GM21381 (cell line): ENCODE measurements at regions not wholly inside any gene's neighbourhood (a gene's known extent, or its start where the extent isn't known, plus 50 kb on each side); places are given as distances from the start of the nearest gene placed in this dataset.
"Not testable (repeated sequence)": the region's sequence is repeated elsewhere in the genome, so short reads cannot be mapped to it uniquely, and the experiment has no call there.

ENCODE experiments used
- ATAC-seq: cut with Tn5 transposase; IDR thresholded peaks from one replicate; pipeline ENCODE4 v1.9.1; 2021; ENCODE audit warnings: mild to moderate bottlenecking, moderate library complexity; ENCODE audit not compliant: unreplicated experiment

DNA sequence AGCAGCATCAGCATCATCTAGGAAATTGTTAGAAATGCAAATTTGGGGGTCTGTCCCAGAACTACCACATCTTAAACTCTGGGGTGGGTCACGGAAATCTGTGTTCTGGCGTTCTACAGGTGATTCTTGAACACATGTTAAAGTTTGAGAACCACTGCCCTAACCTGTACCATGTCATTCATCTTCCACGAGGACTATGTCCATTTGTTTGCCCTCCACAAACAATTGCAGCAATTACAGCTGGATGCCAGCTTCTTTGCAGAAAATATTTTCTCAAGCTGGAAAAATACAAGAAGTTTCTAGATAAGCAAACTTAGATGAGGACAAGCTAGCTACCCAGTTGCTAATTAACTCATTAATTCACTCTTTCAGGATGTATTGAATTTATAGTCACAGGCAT is 54.1 kb downstream of the MAFB start:
- no peak for ATAC-seq

DNA sequence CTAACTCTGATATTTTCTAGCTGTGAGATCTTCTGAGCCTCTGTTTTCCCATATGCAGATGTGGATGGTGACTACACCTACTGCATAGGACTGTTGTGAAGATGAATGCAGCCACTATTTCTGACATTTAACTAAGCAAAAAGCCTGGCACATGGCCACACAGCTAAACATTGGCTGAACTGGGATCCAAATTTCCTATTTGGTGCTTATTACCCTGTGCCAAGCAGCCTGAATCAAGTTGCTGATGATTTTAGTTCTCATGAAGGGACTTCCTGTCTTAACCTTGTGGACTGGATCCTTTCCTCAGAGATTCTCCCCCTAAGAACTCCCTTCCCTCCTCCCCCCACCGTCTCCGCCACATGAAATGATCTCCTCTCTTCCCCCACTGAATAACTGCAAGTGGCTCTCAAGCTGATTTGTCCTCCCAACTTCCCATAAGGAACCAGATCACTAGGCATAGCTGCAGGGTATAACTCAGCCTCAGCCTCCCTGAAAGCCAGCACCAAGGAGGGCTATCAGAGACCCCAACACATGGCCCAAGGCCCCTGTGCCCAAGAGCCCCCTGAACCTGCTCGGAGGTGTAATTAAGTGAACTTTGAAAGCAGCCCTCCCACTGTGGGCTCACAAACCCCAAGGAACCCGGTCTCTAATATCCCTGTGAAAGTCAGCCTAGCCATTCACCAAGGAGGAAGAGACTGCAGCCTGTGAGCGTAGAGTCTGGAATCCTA is 55.7 kb downstream of the MAFB start:
- no peak for ATAC-seq

DNA sequence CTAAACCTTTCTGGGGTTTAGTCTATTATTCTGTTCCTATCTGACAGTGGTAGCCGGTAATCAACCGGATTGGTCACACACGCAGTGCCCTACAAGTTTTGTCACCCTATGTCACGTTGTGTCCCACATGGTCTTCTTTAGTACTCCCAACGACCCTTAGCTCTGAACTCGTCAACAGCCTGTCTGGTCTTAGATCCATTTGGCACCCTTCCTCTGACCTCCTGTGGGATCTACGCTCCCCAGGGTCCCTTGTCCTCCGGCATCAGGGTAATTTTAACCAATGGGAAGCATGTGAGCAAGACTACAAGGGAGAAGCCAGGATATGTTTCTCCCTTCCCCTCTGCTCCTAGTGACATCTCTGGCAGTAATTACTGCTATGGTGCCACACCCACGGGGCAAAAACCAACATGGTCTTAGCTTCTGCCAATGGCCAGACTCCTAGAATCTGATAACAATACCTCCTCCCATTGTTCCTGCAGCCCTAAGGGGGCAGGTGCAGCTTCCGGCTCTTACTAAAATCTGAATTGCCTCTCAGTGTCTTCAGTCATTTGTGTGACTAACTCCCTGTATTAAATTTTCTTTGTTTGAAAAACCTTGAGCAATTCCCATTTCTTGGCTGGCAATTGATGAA is 56.6 kb downstream of the MAFB start:
- no peak for ATAC-seq

DNA sequence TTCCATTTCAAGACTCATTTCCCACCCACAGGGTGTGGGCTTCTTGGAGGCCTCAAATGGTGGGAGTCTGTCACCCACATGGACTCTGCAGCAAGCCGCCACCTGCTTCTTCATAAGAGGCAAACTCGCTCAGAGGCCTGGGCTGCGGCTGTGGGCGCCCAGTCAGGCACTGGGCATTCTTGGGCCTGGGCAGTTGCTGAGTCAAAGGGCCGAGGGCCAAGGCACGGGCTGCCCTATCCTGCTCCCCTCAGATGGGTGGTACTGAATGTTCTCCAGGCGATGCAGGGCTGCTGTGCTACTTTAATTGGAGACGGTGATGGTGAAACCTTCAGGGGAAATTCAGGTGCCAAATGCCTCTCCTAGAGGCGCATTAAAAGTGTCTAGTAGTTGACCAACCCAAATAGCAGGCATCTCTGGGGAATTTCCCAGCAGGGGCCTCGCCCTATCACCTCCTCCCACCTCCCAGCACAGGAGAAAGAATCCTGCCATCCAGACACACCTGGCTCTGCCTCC is 57.9 kb downstream of the MAFB start:
- ATAC-seq, result no peak

DNA sequence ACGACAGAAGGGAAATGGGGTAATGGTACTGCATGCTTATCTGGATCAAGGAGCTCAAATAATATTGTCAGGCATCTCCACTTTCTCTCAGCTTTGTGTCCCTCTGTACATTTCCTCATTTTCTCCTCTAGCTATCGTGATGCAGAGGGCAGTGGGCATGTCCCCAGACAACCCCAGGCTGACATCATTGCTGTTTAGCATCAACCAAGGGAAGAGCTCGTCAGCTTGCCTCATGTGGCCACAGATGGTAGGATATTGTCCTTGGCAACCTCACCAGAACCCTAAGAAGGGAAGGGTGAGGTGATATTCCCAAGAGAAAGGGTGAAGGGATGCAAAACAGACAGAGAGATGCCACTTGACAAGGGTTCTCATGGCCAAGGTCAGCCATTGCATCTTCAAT is 58.3 kb downstream of the MAFB start:
- ATAC-seq, result no peak

DNA sequence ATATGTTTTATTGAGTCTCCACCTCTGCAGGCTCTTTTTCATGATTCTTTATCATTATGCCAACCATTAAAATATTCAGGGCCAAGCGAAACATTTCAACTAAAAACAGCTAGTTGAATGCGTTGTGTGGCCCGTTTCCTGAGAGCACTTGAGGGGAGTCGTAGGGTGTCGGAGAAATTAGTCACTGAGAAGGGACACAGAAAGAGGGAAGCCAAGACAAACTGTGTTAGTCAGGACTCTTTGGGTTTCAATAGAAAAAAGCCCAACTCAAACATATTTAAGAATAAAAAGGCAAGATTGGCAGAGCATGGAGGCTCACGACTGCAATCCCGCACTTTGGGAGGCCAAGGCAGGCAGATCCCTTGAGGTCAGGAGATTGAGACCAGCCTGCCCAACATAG is 58.9 kb downstream of the MAFB start:
- no peak for ATAC-seq

DNA sequence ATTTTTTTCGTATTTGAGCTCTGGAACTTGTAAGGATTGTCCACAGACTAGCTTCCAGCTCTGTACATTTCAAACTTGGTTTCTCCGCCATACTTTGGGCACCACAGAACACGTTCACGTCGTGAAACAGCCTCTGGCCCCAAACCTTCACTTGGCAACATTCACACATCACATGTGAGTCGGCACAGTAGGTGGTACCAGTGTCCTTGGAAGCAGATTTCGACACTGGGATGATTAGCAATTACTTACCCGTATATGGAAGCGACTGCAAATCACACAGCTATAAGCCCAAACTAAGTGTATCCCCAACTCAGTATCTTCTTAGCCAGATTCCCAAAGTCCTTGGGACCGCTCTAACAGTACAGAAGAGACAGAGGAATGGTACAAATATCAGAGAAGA is 60.2 kb downstream of the MAFB start:
- ATAC-seq, result no peak

DNA sequence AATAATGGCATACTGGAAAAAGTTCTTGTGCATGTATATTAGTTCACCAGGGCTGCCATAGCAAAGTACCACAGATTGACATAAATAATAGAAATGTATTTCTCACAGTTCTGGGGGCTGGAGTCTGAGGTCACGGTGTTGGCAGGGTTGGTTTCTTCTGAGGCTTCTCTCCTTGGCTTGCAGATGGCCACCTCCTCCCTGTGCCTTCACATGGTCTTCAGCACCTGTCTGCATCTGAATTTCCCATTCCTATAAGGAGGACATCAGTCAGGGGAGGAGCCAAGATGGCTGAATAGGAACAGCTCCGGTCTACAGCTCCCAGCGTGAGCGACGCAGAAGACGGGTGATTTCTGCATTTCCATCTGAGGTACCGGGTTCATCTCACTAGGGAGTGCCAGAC is 70.0 kb downstream of the MAFB start:
- ATAC-seq, result not testable (repeated sequence)

DNA sequence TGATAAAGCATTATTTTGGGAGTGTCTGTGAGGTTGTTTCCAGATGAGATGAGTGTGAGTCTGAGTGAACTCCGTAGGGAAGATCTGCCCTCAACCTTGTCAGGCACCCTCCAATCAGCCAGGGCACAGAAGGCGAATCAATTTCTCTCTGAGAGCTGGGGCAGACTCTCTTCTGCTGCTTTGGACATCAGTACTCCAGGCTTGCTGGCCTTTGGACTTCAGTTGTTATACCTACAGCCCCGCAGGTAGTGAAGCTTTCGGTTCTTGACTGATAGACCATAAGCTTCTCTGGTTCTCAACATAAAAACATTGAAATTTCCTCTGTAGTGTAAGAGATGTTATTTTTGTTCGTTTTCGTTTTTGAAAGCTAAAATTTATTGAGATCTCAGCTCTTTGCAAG is 71.4 kb downstream of the MAFB start:
- ATAC-seq, result no peak

DNA sequence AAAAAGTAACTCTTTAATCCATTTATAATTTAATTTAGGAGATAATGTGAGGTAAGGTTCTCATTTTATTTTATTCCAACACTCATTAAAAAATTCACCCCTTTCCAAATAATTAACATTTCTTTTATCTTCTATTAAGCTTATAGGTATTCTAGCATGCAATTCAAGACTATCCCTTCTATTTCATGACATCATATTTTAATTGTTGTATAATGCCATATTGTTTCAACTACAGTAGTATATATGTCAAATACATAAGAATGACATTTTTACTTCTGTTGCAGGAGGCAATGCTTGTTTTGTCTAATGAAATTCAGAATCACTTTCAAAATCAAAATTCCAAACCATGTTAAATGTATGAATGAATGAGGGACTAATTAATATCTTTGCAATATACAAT is 76.2 kb downstream of the MAFB start:
- no peak for ATAC-seq

DNA sequence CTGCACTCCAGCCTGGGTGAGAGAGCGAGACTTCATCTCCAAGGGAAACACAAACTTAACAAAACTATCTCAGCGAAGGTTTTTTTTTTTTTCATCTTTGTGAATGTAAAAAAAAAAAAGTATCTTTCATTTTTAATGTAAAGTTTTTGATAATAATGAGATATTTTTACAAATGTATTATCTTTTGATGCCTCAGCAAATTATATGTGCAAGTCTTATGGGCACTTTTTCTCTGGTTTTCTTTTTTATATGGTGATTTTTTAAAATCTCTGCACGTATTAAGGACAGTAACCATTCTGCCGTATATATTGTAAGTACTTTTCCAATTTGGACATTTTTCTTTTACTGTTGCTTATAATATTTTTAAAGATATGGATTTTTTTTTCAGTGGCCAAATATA is 76.8 kb downstream of the MAFB start:
- ATAC-seq, result no peak

DNA sequence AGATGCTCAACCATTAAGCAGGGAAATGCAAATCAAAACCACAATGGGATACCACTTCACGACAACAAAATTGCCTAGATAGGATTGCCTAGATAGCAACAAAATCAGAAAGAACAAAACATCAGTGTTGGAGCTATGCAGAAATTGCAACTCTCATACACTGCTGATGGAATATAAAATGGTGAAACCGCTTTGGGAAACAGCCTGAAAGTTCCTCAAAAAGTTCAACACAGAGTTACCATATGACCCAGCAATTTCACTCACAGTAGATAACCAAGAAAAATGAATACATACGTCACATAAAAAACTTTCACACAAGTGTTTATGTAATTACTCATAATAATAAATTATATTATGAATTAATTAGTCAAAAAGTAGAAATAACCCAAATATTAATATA is 78.3 kb downstream of the MAFB start:
- no peak for ATAC-seq

DNA sequence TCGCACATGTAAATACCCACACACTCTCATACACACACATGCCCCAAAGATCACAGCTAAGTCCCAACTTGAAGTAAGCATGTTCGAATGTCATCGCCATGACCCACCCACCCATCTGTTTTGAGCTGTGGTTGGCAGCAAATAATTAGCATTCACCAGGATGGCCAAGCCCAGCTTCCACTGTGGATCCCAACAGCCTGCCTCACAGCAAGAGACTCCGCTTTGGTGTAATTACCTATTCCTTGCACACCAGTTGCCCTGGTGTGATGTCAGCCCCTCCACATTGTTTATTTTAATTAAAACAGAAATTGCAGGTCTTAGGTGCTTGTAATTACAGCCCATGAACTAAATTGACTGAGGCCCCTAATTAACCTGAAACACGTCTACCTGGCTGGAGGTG is 81.1 kb downstream of the MAFB start:
- no peak for ATAC-seq

DNA sequence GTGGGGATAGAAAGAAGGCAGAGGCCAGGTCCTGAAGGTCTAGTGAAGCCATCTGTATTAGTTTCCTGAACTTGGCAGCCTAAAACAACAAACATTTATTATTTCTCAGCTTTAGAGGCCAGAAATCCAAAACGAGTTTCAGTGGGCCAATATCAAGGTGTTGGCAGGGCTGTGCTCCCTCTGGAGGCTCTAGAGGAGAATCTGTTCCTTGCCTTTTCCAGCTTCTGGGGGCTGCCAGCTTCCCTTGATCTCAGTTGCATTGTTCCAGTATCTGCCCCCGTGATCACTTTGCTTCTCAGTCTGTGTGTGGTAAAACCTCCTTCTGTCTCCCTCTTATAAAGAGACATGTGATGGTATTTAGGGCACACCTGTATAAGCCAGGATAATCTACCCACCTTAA is 82.4 kb downstream of the MAFB start:
- ATAC-seq, result no peak

DNA sequence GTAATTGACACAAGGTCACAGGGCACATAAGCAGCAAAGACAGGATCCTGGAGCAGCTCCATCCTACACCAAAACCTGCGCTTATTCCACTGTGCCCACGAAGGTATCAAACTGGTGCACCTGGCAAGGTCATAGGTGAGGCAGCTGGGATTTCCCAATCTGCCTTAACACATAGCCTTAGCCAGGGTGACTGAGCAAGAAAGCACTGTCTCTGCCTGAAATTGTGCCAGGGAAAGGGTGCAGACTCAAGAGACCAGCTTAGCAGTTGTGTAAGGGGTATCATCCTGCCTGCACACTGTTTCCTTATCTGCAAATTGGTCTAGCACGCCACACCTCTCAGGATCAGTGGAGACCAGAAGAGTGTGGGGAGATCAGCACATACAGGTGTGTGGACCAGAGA is 82.8 kb downstream of the MAFB start:
- no peak for ATAC-seq

DNA sequence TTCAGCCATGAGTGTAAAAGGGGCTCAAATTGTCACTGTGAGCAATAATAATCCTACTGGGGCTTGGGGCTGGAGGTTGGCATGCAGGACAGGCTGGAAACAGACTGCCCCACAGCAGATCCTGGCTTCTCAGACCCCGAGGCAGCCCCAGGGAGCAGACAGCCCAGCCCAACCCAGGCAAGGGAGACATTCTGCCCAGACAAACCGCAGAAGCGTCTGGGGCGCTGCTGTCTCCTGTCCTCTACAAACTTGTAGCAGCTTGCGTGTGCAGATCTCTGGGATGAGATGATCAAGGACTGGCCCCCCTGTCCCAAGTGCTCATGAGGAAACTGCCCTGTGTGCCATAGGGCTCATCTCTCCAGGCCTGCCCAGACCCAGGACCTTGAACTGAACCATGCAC is 84.6 kb downstream of the MAFB start:
- ATAC-seq, result no peak

DNA sequence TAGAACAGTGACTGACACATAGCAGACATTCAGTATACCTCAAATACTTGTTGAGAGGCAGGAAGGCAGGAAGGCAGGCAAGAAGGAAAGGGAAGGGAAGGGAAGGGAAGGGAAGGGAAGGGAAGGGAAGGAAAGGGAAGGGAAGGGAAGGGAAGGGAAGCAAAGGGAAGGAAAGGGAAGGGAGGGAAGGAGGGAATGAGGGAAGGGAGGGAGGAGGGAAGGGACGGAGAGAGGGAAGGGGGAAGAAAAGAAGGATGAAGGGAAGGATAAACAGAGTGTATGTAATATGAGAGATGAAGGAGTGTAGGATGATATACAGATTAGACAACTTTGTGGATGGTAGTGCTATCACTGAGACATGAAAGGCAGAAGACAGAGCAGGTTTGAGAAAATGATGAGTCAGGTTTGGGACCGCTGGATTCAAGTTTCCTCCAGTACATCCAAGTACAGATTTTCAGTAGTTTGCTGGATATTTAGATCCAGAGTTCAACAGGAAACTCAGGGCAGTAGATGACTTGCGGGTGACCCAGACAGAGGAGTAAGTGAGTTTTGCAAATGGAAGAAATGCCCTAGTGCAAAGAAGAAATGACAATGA is 85.9 kb downstream of the MAFB start:
- no peak for ATAC-seq

DNA sequence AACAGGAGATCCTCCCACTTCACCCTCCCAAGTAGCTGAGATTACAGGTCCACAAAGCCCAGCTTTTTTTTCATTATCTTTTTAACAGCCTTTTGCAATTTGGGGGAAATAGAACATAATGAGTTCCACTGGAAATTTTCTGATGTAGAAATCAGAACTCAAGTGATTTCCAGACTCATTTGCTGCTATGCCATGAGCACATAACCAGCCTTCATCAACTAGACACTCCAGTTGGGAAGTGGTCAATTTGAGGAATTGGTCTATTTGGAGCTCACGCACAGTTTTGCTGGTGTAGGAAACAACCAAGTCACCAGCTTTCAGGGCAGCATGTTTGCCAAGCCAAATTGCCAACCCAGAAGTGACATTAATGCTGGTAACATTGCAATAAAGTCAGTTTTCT is 86.7 kb downstream of the MAFB start:
- no peak for ATAC-seq

DNA sequence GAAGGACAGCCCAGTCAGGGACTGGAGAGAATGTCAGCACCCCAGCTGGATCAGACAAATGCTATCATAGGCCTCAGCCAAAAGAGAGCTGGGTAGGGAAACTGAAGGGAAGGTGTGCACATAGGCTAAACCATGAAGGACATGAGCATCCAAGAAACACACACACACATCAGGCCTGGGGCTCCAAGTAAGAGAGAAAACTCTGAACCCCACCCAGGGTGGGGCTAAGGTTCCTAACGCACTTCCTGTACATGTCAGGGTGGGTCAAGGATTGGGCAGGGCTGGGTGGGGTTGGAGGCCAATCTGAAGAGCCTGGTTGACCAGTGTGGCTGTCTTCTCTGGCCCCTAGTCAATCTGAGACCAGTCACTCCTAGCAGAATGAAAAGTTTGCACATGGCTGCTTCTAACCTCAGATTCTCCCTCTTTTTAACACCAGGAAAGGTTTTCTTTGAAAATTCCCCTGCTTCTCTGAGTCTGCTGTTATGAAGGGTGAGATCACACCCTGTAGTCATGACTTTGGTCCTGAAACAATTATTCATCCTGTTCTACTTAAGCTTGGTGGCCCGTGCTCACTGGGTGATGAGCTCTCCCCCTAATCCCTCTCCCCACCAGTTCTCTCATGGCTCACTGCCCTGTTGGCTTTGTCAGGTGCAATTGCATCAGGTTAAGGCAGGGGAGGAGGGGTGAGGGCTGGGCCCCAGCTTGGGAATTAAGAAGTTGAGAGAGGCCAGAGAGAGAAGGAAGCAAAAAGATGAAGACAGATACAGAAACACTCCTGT is 88.4 kb downstream of the MAFB start:
- ATAC-seq, result no peak

DNA sequence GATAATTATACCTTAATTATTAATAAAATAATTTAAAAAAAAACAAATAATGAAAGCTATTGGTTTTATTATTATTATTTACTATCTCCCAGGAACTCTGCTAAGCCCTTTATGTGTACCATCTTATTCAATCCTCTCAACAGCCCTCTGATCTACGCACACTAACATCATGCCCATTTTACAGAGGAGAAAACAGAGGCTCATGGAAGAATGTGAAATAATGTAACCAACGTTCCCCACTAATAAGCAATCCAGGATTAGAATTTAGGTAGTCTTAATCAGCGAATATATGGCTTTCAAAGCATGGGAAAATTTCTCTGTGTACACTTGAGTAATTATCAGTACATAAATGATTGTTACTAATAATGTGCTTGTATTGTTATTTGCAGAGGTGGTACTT is 89.0 kb downstream of the MAFB start:
- no peak for ATAC-seq

DNA sequence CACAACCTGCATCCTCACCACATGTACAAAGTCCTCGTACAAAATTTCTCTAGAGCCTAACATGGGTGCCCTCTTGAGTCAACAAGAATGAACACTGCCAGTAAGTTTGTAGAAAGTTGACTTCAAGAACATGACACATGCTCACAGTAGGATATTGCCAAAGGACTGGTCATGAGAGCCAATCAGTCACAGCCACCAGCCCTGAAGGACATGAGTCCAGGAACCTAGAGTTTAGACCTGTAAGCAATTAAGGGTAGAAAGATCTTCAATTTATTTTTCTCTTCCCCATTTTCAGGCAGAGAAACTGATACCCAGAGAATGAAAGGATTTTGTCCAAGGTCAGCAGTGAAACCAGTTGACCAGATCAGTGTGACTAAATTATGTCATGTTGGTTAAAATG is 96.1 kb downstream of the MAFB start:
- ATAC-seq, result no peak

DNA sequence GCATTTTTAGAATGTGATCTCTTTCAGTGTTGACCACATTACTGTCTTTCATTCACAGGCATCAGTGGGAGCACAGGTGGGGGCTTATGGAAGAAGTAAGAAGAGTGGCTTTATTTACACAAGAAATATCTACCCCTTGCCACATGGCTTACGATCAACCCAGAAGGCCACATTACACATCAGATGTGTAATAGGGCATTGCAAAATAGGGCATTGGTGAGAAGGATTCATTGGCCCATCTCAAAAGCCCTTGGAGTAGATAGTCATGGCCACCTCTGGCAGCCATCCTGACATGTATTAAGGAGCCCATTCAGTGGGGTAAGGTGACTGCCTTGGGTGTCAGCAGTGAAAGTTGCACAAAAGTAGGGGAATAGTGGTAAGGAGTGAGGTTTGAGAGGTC is 97.5 kb downstream of the MAFB start:
- no peak for ATAC-seq
